Right lobe of liver (tissue), 4 donors: ENCODE measurements at regions not wholly inside any gene's neighbourhood (a gene's known extent, or its start where the extent isn't known, plus 50 kb on each side); places are given as distances from the start of the nearest gene placed in this dataset.

ENCODE experiments used
- CTCF ChIP-seq, 4 donors: fragments of 200-600 bp in 3 of 4; fragments of 450-650 bp in 1 of 4; IDR thresholded peaks; one replicate each; pipeline versions ENCODE4 v1.5.1 to v1.8.0; 2016 to 2022; ENCODE audit warnings: antibody characterized with exemption in 4 of 4, mild to moderate bottlenecking in 2 of 4
- POLR2A ChIP-seq: fragments of 450-650 bp; IDR thresholded peaks from one replicate; pipeline ENCODE4 v1.6.1; 2017; ENCODE audit warnings: antibody characterized with exemption, mild to moderate bottlenecking
- donor health status: DM: no; HTN: no; CAD: no.
- donor health status: DM: no; HTN: no; CAD: no.
- donor health status: DM: no; HTN: yes; CAD: no.

GRCh38 chr21:36603221-36603620, 95.7 kb upstream of the SIM2 start:
- no peak for TF ChIP-seq CTCF (IDR thresholded peaks at IDR 0.05)
- TF ChIP-seq POLR2A, result no peak
